ENCODE measurements at regions not wholly inside any gene's neighbourhood (a gene's known extent, or its start where the extent isn't known, plus 50 kb on each side); places are given as distances from the start of the nearest gene placed in this dataset.
"Not testable (repeated sequence)": the region's sequence is repeated elsewhere in the genome, so short reads cannot be mapped to it uniquely, and the experiment has no call there.

GRCh38 chr2:138223319-138223718 lies 259.0 kb downstream of the HNMT start:
- no peak for DNase-seq

GRCh38 chr2:138227195-138227594 lies 262.9 kb downstream of the HNMT start:
- no peak for DNase-seq

GRCh38 chr2:138228101-138228500 lies 263.8 kb downstream of the HNMT start:
- DNase-seq = no peak

- DNase-seq = no peak
Observed at GRCh38 chr2:138234265-138234664, 267.3 kb upstream of the SPOPL start.

- no peak for DNase-seq
Observed at GRCh38 chr2:138235041-138235440, 266.5 kb upstream of the SPOPL start.

- DNase-seq = no peak
Observed at GRCh38 chr2:138236142-138236541, 265.4 kb upstream of the SPOPL start.

- DNase-seq = no peak
Observed at GRCh38 chr2:138237667-138238384, 263.7 kb upstream of the SPOPL start.

GRCh38 chr2:138238908-138239307 lies 262.7 kb upstream of the SPOPL start:
- no peak for DNase-seq

- DNase-seq = no peak
Observed at GRCh38 chr2:138239902-138240491, 261.6 kb upstream of the SPOPL start.

GRCh38 chr2:138243372-138243771 lies 258.2 kb upstream of the SPOPL start:
- DNase-seq = no peak

- no peak for DNase-seq
Observed at GRCh38 chr2:138244501-138244925, 257.1 kb upstream of the SPOPL start.

GRCh38 chr2:138245310-138245709 lies 256.3 kb upstream of the SPOPL start:
- DNase-seq = no peak

GRCh38 chr2:138247302-138247701 lies 254.3 kb upstream of the SPOPL start:
- no peak for DNase-seq

GRCh38 chr2:138249207-138249606 lies 252.4 kb upstream of the SPOPL start:
- no peak for DNase-seq

- not testable (repeated sequence) for DNase-seq
Observed at GRCh38 chr2:138250843-138251320, 250.7 kb upstream of the SPOPL start.

GRCh38 chr2:138252587-138252986 lies 249.0 kb upstream of the SPOPL start:
- DNase-seq = no peak

GRCh38 chr2:138255670-138256069 lies 245.9 kb upstream of the SPOPL start:
- DNase-seq = no peak

- DNase-seq = no peak
Observed at GRCh38 chr2:138267161-138267901, 234.2 kb upstream of the SPOPL start.

GRCh38 chr2:138267902-138268254 lies 233.7 kb upstream of the SPOPL start:
- no peak for DNase-seq

- DNase-seq = no peak
Observed at GRCh38 chr2:138269765-138270164, 231.8 kb upstream of the SPOPL start.

GRCh38 chr2:138271467-138271866 lies 230.1 kb upstream of the SPOPL start:
- DNase-seq = no peak

- DNase-seq = no peak
Observed at GRCh38 chr2:138272524-138273195, 228.9 kb upstream of the SPOPL start.

- not testable (repeated sequence) for DNase-seq
Observed at GRCh38 chr2:138273280-138273679, 228.3 kb upstream of the SPOPL start.
